Muscle of leg (tissue), 3 donors: ENCODE measurements at regions not wholly inside any gene's neighbourhood (a gene's known extent, or its start where the extent isn't known, plus 50 kb on each side); places are given as distances from the start of the nearest gene placed in this dataset.

Experiments
- DNase-seq: peaks from one replicate; pipeline ENCODE4 v3.0.0; 2013
- H3K27ac ChIP-seq: one replicate; pipeline ENCODE4 v1.5.1; 2013; ENCODE audit warnings: mild to moderate bottlenecking, low read length, control low read depth
- H3K27me3 ChIP-seq: one replicate; pipeline ENCODE4 v1.6.1; 2013; ENCODE audit warnings: low read length; ENCODE audit not compliant: control insufficient read depth, insufficient read depth
- H3K36me3 ChIP-seq: one replicate; pipeline ENCODE4 v1.6.1; 2013; ENCODE audit warnings: low read length; ENCODE audit not compliant: control insufficient read depth, insufficient read depth
- H3K4me1 ChIP-seq: one replicate; pipeline ENCODE4 v1.6.1; 2013; ENCODE audit warnings: low read length; ENCODE audit not compliant: control insufficient read depth, insufficient read depth
- H3K4me3 ChIP-seq: one replicate; pipeline ENCODE4 v1.5.1; 2013; ENCODE audit warnings: low read length, control low read depth
- H3K9me3 ChIP-seq: replicated peaks from 2 replicates; pipeline ENCODE4 v1.6.1; 2013; ENCODE audit warnings: low read depth, low read length; ENCODE audit not compliant: control insufficient read depth
- WGBS: methylation state at CpG from one replicate; pipeline ENCODE4 v1.1.5; 2013; ENCODE audit warnings: missing lambda C conversion rate; ENCODE audit not compliant: insufficient coverage; 5-methylcytosine and 5-hydroxymethylcytosine counted together

DNA sequence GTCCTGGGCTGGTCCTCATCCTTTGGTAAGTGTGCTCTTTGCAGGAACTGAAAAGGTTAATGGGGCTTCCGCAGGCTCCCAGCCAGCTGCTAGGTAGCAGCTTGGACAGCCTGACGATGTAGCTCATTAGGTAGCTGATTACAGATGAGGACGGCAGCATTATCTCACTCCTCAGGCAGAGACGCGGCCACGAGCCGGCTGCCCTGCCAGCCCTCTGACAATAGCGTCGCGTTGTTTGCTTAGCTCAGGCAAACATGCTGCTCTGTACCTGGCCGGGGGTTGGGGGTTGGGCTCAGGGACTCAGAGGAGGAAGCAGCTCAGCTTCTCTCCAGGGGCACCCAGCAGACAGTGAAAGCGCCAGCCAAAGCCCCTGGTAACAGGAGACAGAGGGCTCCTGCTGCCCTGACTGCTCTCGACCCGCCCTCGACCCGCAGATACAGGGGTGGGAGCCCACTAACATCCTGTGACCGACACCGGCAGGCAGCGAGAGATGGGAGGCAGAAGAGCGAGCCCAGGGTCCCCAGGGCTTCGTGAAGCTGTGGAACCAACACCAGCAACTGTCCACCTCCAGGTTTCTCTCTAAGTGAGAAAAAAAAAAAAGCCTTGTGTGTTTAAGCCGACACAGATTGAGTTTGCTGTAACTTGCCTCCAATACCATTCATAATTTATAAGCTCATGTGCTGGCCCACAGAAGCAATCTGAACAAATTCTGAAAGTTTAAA is 53.4 kb upstream of the DLK1 start:
- peak overlapping the region; percentile 11 for H3K27ac ChIP-seq
- no peak for DNase-seq
- H3K4me3 ChIP-seq: no peak overlapping the region
- no peaks in the 10 kb centered on the region for H3K36me3 ChIP-seq
- no peaks in the 10 kb centered on the region for H3K27me3 ChIP-seq
- WGBS: 27% methylated on average over 14 of the region's 22 CpGs
- H3K4me1 ChIP-seq: peaks cover 89% of the 10 kb centered on the region
- no peaks in the 10 kb centered on the region for H3K9me3 ChIP-seq

DNA sequence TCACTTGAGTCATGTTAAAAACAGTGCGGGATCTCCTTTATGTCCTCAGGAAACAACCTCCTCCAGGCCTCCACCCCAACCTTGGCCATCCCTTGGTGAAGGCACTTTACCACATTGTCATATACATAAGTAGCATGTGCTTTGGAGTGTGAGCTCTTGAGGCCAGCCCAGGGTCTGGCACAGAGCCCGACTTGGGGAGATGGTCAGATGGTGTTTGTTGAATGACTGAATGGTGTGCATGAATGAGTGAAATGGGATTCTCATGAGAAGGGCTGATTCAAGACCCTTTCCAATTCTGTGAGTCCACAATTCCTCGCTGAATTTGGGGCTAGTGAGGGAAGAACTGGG is 52.9 kb upstream of the DLK1 start:
- no peak for DNase-seq
- H3K4me3 ChIP-seq: no peak overlapping the region
- H3K4me1 ChIP-seq: peaks cover 89% of the 10 kb centered on the region
- no peaks in the 10 kb centered on the region for H3K9me3 ChIP-seq
- no peak overlapping the region for H3K27ac ChIP-seq
- H3K27me3 ChIP-seq: no peaks in the 10 kb centered on the region
- H3K36me3 ChIP-seq: no peaks in the 10 kb centered on the region
- WGBS: 88% methylated on average over 1 of the region's 3 CpGs

DNA sequence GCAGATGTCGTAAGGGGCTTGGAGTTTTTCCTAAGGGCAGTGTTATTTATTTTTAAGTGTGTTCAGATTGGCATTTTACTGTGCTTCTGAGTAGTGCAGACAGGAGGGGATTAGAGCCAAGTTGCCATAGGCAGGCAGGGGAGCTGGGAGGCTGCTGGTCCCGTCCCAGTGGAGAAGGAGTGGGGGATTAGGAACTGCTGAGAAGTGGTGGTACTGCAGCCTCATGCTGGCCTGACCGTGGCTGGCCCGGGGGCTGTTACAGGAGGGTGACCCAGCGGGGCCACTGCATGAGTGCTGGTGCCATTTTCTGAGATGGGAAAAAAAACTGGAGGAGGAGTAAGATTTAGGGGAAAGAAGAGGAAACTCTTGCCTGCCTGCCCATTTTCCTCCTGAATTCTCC is 52.3 kb upstream of the DLK1 start:
- Histone ChIP-seq H3K27ac (no peak overlapping the region), H3K36me3 (no peaks in the 10 kb centered on the region), H3K9me3 (no peaks in the 10 kb centered on the region), H3K4me3 (no peak overlapping the region), H3K27me3 (no peaks in the 10 kb centered on the region), H3K4me1 (peaks cover 89% of the 10 kb centered on the region)
- 58% methylated on average over 5 of the region's 5 CpGs for WGBS
- no peak for DNase-seq

DNA sequence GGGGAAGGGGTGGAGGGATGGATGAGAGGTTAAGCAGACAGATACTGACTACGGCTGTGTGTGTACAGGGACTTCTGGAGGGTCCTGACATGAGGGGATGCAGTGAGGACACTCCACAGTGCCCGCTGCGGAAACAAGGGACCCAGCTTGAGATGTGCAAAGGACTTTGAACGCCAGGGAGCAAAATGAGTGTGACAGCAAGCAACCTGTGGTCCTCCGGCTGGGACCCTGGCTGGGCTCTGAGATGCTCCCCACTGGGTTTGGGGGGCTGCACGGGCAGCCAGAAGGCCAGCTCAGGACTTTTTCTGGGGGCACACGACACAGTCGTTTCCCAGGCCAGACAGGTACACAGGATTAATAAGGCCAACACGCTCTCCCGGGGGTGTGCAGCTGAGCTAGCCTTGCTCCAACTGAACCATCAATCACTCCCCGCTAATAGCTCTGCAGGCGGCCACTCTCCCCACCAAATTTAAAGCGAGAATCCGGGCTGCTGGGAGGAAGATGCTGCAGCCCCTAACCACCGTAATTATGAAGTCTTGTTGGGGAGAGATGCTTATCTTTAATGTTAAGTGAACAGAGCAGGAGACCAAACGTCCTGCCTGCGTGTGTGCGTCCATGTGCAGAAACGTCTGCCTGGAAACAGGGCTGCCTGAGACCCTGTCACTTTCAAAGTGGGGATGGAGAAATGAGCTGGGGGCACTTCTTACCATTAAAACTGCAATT is 51.6 kb upstream of the DLK1 start:
- DNase-seq: no peak
- Histone ChIP-seq H3K9me3 (no peaks in the 10 kb centered on the region), H3K4me3 (no peak overlapping the region), H3K27me3 (no peaks in the 10 kb centered on the region), H3K27ac (peak overlapping the region; percentile 99), H3K36me3 (no peaks in the 10 kb centered on the region), H3K4me1 (peaks cover 89% of the 10 kb centered on the region)
- WGBS: 51% methylated on average over 14 of the region's 19 CpGs

DNA sequence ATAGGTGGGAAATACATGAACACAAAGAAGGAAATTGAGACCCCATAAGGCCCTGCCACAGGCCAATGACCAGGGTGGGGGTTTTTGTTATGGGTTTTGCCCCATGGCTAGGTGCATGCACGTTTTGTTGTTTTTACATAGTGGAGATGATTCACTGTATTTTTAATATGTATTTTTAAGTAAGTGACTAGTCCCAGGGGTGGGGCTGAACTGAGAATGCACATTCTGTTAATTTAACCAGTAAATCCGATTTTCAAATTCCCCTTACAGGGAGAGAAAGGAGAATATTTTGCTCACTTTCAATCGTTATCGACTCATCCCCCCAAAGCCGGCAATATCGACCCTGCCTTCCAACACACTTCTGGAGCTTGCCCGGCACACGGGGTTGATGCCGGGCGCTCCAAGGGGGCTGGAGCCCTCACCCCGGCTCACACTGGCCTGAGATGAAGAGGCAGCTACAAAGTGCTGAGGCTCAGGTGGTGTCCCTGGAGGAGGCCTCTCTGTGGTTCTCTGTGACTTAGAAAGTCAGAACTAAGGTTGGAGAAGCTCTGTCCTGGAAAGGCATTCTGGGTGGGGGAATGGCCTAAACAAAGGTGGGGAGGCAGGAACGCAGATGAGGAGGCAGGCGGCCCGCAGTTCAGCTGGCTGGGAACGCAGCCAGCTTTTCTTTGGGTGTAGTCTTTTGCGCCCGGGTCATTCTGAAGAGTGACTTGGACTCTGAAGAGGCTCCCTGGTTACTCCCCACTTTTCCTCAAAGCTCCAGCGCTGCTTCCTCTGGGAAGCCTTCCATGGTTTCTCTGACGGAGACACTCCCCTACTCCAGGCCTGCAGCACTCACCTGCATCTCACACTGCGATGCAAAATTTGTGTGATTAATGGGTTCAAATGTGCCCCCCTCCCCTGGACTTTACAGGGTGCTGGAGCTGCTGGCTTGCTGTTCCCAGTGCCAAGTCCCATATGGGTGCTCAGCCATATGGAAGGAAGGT is 50.7 kb upstream of the DLK1 start:
- Histone ChIP-seq H3K27ac (peak overlapping the region; percentile 99), H3K27me3 (no peaks in the 10 kb centered on the region), H3K4me1 (peaks cover 89% of the 10 kb centered on the region)

More for the DNA sequence above, 50.7 kb upstream of the DLK1 start:
- no peaks in the 10 kb centered on the region for H3K9me3 ChIP-seq
- H3K4me3 ChIP-seq: no peak overlapping the region
- no peaks in the 10 kb centered on the region for H3K36me3 ChIP-seq
- DNase-seq: peak; percentile 73
- 40% methylated on average over 1 of the region's 20 CpGs for WGBS
